ENCODE measurements at regions not wholly inside any gene's neighbourhood (a gene's known extent, or its start where the extent isn't known, plus 50 kb on each side); places are given as distances from the start of the nearest gene placed in this dataset.

DNA sequence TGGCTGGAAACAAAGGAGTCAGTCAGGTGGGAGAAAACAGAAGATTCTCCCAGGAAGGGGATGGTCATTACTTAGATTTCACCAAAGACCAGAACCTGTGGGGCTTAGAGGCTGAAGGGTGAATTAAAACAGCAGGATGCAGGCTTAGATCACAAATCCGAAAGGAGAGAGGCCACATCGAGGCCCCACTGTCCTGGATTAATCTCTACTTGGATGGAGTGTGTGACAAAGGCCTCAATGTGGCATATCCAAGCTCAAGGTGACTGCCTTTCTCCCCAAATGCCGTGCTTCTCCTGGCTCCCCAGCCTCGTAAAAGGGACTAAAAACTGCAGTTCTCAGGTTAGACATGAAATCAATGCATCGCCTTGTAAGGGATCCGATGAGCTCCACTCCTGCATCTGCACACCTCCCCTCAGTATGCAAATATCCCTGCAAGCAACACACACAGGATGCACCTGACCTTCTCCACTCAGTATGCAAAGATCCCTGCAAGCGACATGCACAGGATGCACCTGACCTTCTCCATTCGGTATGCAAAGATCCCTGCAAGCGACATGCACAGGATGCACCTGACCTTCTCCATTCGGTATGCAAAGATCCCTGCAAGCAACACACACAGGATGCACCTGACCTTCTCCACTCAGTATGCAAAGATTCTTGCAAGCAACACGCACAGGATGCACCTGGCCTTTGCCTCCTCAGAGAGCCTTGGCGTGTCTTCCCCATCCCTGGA is 447.4 kb downstream of the BRD1 start:
- TF ChIP-seq, protein P1, sequence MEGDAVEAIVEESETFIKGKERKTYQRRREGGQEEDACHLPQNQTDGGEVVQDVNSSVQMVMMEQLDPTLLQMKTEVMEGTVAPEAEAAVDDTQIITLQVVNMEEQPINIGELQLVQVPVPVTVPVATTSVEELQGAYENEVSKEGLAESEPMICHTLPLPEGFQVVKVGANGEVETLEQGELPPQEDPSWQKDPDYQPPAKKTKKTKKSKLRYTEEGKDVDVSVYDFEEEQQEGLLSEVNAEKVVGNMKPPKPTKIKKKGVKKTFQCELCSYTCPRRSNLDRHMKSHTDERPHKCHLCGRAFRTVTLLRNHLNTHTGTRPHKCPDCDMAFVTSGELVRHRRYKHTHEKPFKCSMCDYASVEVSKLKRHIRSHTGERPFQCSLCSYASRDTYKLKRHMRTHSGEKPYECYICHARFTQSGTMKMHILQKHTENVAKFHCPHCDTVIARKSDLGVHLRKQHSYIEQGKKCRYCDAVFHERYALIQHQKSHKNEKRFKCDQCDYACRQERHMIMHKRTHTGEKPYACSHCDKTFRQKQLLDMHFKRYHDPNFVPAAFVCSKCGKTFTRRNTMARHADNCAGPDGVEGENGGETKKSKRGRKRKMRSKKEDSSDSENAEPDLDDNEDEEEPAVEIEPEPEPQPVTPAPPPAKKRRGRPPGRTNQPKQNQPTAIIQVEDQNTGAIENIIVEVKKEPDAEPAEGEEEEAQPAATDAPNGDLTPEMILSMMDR (IDR thresholded peaks at IDR 0.05; ENCODE audit: low read length), result no peak
- TF ChIP-seq EZH2 (optimal IDR thresholded peaks at IDR 0.05; ENCODE audit: low read depth, low read length) (no peak), EZH2phosphoT487 (IDR thresholded peaks at IDR 0.05; ENCODE audit: low read length) (no peak)

All from MM.1S (cell line).